Uterus (tissue), 3 donors: ENCODE measurements at regions not wholly inside any gene's neighbourhood (a gene's known extent, or its start where the extent isn't known, plus 50 kb on each side); places are given as distances from the start of the nearest gene placed in this dataset.

Experiments
- DNase-seq, 2 donors: peaks; one replicate each; pipeline ENCODE4 v3.0.0-alpha.2; 2019 to 2020
- H3K27ac ChIP-seq, 2 donors: fragments of 200-600 bp; sonication (generic); 1 replicate in 1 of 2; 2 replicates in 1 of 2; pipeline ENCODE4 v1.5.1; 2016 to 2018
- H3K27me3 ChIP-seq, 2 donors: fragments of 200-600 bp; sonication (generic); one replicate each; pipeline ENCODE4 v1.5.1; 2018 to 2019; ENCODE audit warnings: control low read depth in 1 of 2
- H3K36me3 ChIP-seq, 2 donors: fragments of 200-600 bp; sonication (generic); one replicate each; pipeline ENCODE4 v1.5.1; 2019; ENCODE audit warnings: control low read depth in 1 of 2
- H3K4me1 ChIP-seq, 2 donors: fragments of 200-600 bp; sonication (generic); one replicate each; pipeline ENCODE4 v1.5.1; 2018 to 2019; ENCODE audit warnings: control low read depth in 1 of 2
- H3K4me3 ChIP-seq, 2 donors: fragments of 200-600 bp; sonication (generic); 1 replicate in 1 of 2; 2 replicates in 1 of 2; pipeline ENCODE4 v1.5.1; 2018 to 2019; ENCODE audit warnings: mild to moderate bottlenecking in 1 of 2
- H3K9me3 ChIP-seq, 2 donors: fragments of 200-600 bp; sonication (generic); one replicate each; pipeline ENCODE4 v1.5.1; 2019; ENCODE audit warnings: control low read depth in 1 of 2
- POLR2A ChIP-seq, 2 donors: fragments of 450-650 bp; IDR thresholded peaks; one replicate each; pipeline ENCODE4 v1.6.1; 2016; ENCODE audit warnings: antibody characterized with exemption in 2 of 2, mild to moderate bottlenecking in 1 of 2, moderate library complexity in 1 of 2
- intact Hi-C: fragments of 100-400 bp; cut with DNase I; formaldehyde crosslinking; loops from one replicate; pipeline ENCODE4 v1.15.1; 2023; ENCODE audit warnings: low total_unique reads
- TF ChIP-seq, protein P1 (sequence below), 4 experiments: fragments of 200-600 bp in 2 of 4; fragments of 450-650 bp in 2 of 4; sonication (generic) in 2 of 4; IDR thresholded peaks; one replicate each; pipeline ENCODE4 v1.5.1; 2016 to 2019; ENCODE audit warnings: antibody characterized with exemption in 4 of 4, mild to moderate bottlenecking in 2 of 4, moderate library complexity in 1 of 4
- donor health status: DM: yes; HTN: yes; CAD: no.

DNA sequence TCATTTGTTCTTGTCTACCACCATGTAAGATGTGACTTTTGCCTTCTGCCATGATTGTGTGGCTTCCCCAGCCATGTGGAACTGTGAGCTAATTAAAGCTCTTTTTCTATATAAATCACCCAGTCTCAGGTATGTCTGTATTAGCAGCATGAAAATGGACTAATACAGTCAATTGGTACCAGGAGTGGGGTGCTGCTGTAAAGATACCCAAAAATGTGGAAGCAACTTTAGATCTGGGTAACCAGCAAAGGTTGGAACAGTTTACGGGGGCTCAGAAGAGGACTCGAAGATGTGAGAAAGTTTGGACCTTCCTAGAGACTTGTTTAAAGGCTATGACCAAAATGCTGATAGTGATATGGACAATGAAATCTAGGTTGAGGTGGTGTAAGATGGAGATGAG, 488.9 kb downstream of the ISL1 start:
- intact Hi-C loops = no loop called here

DNA sequence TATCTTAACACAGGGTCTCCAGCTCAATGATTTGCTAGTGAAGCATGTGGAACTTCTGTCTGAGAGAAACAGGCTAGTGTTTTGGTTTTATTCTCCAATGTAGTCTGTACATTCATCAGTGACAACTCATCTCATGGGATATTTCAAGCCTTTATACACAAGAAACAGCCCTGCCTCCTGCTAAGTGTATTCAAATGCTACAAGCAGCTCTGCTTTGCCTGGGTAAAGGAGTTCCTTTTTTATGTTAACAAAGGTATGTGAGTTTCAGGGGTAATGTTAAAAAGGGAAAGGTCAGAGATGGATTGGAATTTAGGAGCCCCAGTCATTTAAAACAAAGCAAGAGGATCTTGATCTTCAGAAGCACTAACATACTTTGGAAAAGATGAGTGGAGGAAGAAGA, 498.7 kb downstream of the ISL1 start:
- Histone ChIP-seq H3K27me3 (no peaks in the 10 kb centered on the region), H3K27ac (no peak overlapping the region), H3K36me3 (no peaks in the 10 kb centered on the region), H3K4me1 (no peaks in the 10 kb centered on the region), H3K4me3 (no peak overlapping the region), H3K9me3 (no peaks in the 10 kb centered on the region)
- intact Hi-C loops = no loop called here
- no peak for TF ChIP-seq POLR2A (IDR thresholded peaks at IDR 0.05)
- TF ChIP-seq, protein P1, sequence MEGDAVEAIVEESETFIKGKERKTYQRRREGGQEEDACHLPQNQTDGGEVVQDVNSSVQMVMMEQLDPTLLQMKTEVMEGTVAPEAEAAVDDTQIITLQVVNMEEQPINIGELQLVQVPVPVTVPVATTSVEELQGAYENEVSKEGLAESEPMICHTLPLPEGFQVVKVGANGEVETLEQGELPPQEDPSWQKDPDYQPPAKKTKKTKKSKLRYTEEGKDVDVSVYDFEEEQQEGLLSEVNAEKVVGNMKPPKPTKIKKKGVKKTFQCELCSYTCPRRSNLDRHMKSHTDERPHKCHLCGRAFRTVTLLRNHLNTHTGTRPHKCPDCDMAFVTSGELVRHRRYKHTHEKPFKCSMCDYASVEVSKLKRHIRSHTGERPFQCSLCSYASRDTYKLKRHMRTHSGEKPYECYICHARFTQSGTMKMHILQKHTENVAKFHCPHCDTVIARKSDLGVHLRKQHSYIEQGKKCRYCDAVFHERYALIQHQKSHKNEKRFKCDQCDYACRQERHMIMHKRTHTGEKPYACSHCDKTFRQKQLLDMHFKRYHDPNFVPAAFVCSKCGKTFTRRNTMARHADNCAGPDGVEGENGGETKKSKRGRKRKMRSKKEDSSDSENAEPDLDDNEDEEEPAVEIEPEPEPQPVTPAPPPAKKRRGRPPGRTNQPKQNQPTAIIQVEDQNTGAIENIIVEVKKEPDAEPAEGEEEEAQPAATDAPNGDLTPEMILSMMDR (IDR thresholded peaks at IDR 0.05) = no peak
- no peak for DNase-seq

More for the DNA sequence above, 488.9 kb downstream of the ISL1 start:
- no peaks in the 10 kb centered on the region for H3K4me1 ChIP-seq
- no peaks in the 10 kb centered on the region for H3K36me3 ChIP-seq
- no peak for TF ChIP-seq POLR2A (IDR thresholded peaks at IDR 0.05)
- TF ChIP-seq, protein P1 (IDR thresholded peaks at IDR 0.05) = no peak
- peaks cover 3 to 4% of the 10 kb centered on the region in 2 donors for H3K9me3 ChIP-seq
- H3K4me3 ChIP-seq = no peak overlapping the region
- H3K27me3 ChIP-seq = no peaks in the 10 kb centered on the region
- H3K27ac ChIP-seq = no peak overlapping the region
- no peak for DNase-seq

DNA sequence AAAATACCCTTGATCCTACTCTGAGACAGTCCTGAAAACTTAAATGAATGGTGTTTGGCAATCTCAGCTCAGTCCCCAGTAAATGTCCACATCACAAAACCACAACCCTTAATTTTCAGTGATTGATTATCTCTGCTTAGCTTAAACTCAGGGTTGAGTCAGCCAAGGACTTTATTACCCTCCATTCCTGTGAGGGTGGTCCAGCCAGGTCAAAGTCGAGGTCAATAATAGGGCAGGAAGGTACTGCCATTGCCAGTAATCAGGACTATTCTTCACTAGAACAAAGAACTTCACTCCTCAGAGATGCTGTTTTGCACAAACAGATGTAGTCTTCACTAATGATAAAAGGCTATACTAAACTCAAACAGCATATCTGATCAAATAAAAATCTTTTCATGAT, 499.4 kb downstream of the ISL1 start:
- intact Hi-C loops = no loop called here
- Histone ChIP-seq H3K27me3 (no peaks in the 10 kb centered on the region), H3K27ac (no peak overlapping the region), H3K36me3 (no peaks in the 10 kb centered on the region), H3K9me3 (no peaks in the 10 kb centered on the region), H3K4me1 (no peaks in the 10 kb centered on the region), H3K4me3 (no peak overlapping the region)
- TF ChIP-seq, protein P1 (IDR thresholded peaks at IDR 0.05) = no peak
- TF ChIP-seq POLR2A (IDR thresholded peaks at IDR 0.05) = no peak
- DNase-seq = no peak

DNA sequence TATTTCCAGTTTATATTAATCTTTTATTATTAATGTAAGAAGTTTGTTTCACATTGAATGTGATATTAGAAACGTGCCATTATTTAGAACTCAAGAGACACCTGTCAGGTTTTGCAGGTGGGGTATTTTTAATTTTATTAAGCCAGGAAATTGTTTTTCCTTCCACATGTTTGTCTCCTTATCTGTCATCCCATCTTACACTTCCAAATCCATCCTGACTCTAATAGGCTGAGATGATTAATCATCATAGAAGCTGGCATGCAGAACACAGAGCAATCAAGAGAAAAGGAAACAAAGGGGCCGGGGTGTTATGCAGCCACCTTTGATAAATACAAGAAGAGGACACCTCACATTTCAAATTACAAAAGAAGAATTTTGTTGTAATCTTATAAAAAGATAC, 506.5 kb downstream of the ISL1 start:
- TF ChIP-seq, protein P1 (IDR thresholded peaks at IDR 0.05) = no peak
- no peak for TF ChIP-seq POLR2A (IDR thresholded peaks at IDR 0.05)
- Histone ChIP-seq H3K27me3 (no peaks in the 10 kb centered on the region), H3K9me3 (no peaks in the 10 kb centered on the region), H3K4me3 (no peak overlapping the region), H3K36me3 (no peaks in the 10 kb centered on the region), H3K4me1 (no peaks in the 10 kb centered on the region), H3K27ac (no peak overlapping the region)
- DNase-seq = no peak
- intact Hi-C loops = no loop called here

DNA sequence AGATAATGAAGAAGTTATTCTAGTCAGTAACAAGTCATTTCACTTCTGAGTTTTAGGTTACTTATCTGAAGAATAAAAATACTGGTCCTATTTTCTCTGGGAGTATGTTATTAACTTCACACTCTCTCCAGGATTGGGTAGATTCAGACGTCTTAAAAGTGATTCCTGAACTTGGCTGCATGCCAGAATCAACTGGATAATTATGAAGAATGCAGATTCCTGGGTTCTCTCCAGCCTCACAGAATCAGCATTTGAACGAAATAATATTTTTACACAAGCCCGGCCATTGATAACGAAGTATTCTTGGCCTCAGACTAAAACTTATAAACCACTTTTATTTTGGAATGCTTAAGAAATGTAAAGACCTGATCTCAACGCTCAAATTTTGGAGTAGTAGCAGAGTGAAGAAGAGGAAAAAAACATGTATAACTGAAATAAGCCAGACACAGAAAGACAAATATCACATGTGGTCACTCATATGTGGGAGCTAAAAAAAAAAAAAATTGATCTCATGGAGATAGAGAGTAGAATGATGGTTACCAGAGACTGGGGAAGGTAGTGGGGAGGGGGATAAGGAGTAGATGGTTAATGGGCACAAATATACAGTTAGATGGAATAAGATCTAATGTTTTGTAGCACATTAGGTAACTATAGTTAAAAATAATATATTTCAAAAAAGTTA, 507.3 kb downstream of the ISL1 start:
- Histone ChIP-seq H3K4me1 (no peaks in the 10 kb centered on the region), H3K4me3 (no peak overlapping the region), H3K27me3 (no peaks in the 10 kb centered on the region), H3K27ac (no peak overlapping the region), H3K36me3 (no peaks in the 10 kb centered on the region), H3K9me3 (no peaks in the 10 kb centered on the region)
- no peak for DNase-seq
- intact Hi-C loops = no loop called here
- TF ChIP-seq, protein P1 (IDR thresholded peaks at IDR 0.05) = no peak
- no peak for TF ChIP-seq POLR2A (IDR thresholded peaks at IDR 0.05)
